ENCODE measurements at regions not wholly inside any gene's neighbourhood (a gene's known extent, or its start where the extent isn't known, plus 50 kb on each side); places are given as distances from the start of the nearest gene placed in this dataset.

DNA sequence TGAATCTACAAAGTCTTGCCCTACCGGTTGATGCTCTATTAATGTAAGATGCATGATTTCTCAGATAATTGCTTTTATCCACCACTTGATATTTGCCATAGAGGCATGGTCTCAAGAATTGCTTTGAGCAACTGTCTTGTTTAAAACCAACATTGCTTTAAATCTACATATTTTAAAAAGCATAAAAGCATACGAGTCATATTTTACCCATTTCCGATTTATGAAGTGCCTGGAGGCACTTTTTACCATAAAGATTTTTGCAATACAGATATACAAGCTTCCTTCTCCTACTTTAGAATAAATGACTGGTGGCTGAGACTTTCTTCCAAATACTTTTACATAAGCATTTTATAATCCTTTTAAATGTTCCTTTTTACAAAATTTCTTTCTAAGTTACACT, 517.6 kb downstream of the TXNL1 start:
- TF ChIP-seq, protein P1, sequence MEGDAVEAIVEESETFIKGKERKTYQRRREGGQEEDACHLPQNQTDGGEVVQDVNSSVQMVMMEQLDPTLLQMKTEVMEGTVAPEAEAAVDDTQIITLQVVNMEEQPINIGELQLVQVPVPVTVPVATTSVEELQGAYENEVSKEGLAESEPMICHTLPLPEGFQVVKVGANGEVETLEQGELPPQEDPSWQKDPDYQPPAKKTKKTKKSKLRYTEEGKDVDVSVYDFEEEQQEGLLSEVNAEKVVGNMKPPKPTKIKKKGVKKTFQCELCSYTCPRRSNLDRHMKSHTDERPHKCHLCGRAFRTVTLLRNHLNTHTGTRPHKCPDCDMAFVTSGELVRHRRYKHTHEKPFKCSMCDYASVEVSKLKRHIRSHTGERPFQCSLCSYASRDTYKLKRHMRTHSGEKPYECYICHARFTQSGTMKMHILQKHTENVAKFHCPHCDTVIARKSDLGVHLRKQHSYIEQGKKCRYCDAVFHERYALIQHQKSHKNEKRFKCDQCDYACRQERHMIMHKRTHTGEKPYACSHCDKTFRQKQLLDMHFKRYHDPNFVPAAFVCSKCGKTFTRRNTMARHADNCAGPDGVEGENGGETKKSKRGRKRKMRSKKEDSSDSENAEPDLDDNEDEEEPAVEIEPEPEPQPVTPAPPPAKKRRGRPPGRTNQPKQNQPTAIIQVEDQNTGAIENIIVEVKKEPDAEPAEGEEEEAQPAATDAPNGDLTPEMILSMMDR (conservative IDR thresholded peaks at IDR 0.05 in 1 of 2, IDR thresholded peaks at IDR 0.05 in 1 of 2; ENCODE audit: low read depth in 1 of 2, low read length in 2 of 2), result no peak
- TF ChIP-seq EZH2 (IDR thresholded peaks at IDR 0.05; ENCODE audit: low read length, missing control alignments), result no peak

Measured in fibroblast of lung (primary cell).